ENCODE measurements at regions not wholly inside any gene's neighbourhood (a gene's known extent, or its start where the extent isn't known, plus 50 kb on each side); places are given as distances from the start of the nearest gene placed in this dataset.

- no peak for DNase-seq (ENCODE audit: low read depth)
- TF ChIP-seq, protein P1, sequence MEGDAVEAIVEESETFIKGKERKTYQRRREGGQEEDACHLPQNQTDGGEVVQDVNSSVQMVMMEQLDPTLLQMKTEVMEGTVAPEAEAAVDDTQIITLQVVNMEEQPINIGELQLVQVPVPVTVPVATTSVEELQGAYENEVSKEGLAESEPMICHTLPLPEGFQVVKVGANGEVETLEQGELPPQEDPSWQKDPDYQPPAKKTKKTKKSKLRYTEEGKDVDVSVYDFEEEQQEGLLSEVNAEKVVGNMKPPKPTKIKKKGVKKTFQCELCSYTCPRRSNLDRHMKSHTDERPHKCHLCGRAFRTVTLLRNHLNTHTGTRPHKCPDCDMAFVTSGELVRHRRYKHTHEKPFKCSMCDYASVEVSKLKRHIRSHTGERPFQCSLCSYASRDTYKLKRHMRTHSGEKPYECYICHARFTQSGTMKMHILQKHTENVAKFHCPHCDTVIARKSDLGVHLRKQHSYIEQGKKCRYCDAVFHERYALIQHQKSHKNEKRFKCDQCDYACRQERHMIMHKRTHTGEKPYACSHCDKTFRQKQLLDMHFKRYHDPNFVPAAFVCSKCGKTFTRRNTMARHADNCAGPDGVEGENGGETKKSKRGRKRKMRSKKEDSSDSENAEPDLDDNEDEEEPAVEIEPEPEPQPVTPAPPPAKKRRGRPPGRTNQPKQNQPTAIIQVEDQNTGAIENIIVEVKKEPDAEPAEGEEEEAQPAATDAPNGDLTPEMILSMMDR (conservative IDR thresholded peaks at IDR 0.05; ENCODE audit: control insufficient read depth, insufficient read depth, low read depth, low read length): no peak
- H3K4me3 ChIP-seq (ENCODE audit: control insufficient read depth, low read depth, low read length): no peak overlapping the region
Observed at GRCh38 chr1:222452031-222452430, 95.9 kb downstream of the HHIPL2 start.

DNA sequence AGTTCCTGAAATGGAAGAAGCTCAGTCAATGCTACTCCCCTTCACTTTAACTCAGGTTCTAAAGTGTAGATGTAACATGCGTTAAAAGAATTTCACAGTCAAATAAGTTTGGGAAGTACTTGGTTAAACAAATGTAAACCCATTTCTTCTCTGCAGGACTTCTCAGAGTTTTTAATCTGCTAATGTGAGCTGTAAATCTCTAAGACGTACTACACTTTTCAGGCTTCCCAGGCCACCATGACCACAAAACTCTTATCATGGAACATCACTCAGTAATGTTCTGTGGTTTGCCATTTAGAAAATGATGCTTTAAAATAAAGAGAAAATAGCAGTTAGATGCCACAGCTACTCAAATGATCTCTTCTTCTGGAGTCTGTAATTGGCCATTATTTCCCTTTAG, 104.3 kb downstream of the HHIPL2 start:
- TF ChIP-seq, protein P1 (conservative IDR thresholded peaks at IDR 0.05; ENCODE audit: control insufficient read depth, insufficient read depth, low read depth, low read length): no peak
- DNase-seq (ENCODE audit: low read depth): no peak

GRCh38 chr1:222441066-222441465, 106.8 kb downstream of the HHIPL2 start:
- TF ChIP-seq, protein P1 (conservative IDR thresholded peaks at IDR 0.05; ENCODE audit: control insufficient read depth, insufficient read depth, low read depth, low read length): no peak
- H3K4me3 ChIP-seq (ENCODE audit: control insufficient read depth, low read depth, low read length): no peak overlapping the region

More for the DNA sequence above, 104.3 kb downstream of the HHIPL2 start:
- H3K4me3 ChIP-seq (ENCODE audit: control insufficient read depth, low read depth, low read length): no peak overlapping the region

DNA sequence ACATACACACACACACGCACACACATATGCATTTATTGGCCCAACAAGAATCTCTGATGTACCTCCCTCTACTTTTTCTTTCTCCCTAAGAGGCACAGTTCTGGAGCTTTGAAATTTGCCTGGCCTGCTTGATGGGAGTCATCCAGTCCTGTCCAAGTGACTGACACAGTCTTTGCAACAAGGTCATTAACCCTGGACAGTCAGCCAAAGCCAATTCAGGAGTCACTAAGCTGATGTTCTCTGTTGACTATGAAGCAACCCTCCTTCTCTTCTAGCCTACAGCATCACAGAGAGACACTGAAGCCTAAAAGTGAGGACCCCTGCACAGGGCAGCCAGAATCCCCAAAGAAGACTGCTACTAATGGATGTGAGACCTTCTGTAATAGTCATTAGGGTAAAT, 123.1 kb downstream of the HHIPL2 start:
- DNase-seq (ENCODE audit: low read depth): no peak
- TF ChIP-seq, protein P1 (conservative IDR thresholded peaks at IDR 0.05; ENCODE audit: control insufficient read depth, insufficient read depth, low read depth, low read length): no peak
- no peak overlapping the region for H3K4me3 ChIP-seq (ENCODE audit: control insufficient read depth, low read depth, low read length)

More at GRCh38 chr1:222441066-222441465, 106.8 kb downstream of the HHIPL2 start:
- DNase-seq (ENCODE audit: low read depth): no peak

DNA sequence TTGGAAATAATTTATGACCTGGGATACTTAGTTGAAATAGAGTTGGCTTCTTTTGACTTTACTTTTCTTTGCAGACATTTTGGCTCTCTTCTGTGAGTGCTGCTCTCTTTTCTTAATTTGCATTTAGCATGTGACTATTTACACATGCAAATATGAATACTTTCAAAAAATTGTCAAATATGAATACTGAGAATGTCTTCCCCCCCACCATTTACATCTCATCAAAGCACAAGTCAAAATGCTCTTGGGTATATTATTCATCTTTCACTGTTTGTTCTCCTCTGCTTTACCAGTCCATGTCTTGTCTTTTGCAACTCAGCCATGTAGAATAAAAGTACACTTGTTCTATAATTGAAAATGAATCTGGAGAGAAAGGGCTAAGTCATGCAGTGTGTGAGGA, 126.5 kb downstream of the HHIPL2 start:
- TF ChIP-seq, protein P1 (conservative IDR thresholded peaks at IDR 0.05; ENCODE audit: control insufficient read depth, insufficient read depth, low read depth, low read length): no peak
- H3K4me3 ChIP-seq (ENCODE audit: control insufficient read depth, low read depth, low read length): no peak overlapping the region
- no peak for DNase-seq (ENCODE audit: low read depth)

DNA sequence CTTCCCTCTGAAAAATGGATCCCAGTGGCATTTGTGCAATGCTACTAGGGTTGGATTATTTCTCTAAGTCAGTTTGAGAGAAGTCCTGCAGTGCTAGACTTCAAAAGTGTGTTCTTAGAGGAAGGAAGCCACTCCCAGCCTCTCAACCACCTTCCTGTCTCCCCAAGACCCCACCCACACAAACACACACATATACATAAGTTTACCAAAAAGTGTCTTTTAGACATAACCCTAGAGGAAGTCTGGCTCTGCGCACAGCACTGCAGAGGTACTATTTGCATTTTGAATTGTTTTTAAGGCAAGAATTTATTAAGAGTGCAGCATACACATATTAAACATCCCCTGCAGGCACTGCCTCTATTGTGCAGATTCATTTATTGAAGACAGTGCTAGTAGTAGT, 127.3 kb downstream of the HHIPL2 start:
- H3K4me3 ChIP-seq (ENCODE audit: control insufficient read depth, low read depth, low read length): no peak overlapping the region
- TF ChIP-seq, protein P1 (conservative IDR thresholded peaks at IDR 0.05; ENCODE audit: control insufficient read depth, insufficient read depth, low read depth, low read length): no peak
- DNase-seq (ENCODE audit: low read depth): no peak

DNA sequence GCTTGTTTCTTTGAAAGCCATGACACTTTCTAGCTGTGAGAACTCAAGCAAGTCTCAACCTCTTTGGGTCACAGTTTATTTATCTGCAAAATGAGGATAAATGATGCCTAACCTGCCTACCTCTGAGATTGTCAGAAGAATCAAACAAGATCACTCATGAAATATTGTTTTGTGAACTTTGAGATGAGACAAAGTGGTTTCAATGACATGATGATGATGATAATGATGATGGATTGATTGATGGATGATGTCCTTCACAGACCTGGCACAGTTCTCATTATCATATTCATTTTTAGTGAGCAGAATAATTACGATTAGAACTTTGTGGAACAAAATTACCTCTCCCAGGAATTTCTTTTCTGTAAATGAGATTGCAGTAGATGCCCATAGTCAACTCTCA, 129.2 kb downstream of the HHIPL2 start:
- no peak overlapping the region for H3K4me3 ChIP-seq (ENCODE audit: control insufficient read depth, low read depth, low read length)
- no peak for DNase-seq (ENCODE audit: low read depth)
- TF ChIP-seq, protein P1 (conservative IDR thresholded peaks at IDR 0.05; ENCODE audit: control insufficient read depth, insufficient read depth, low read depth, low read length): no peak

Measured in fibroblast of mammary gland (primary cell).